BLaER1 (cell line): ENCODE measurements at regions not wholly inside any gene's neighbourhood (a gene's known extent, or its start where the extent isn't known, plus 50 kb on each side); places are given as distances from the start of the nearest gene placed in this dataset.

Source experiments
- H3K27ac ChIP-seq: shearing (Covaris generic); formaldehyde crosslinking; 2 replicates; pipeline ENCODE4 v1.8.1; 2022
- H3K27me3 ChIP-seq: shearing (Covaris generic); formaldehyde crosslinking; 2 replicates; pipeline ENCODE4 v1.8.1; 2022
- H3K36me3 ChIP-seq: shearing (Covaris generic); formaldehyde crosslinking; 2 replicates; pipeline ENCODE4 v1.8.1; 2022
- H3K4me1 ChIP-seq: shearing (Covaris generic); formaldehyde crosslinking; 2 replicates; pipeline ENCODE4 v1.8.1; 2022
- H3K4me2 ChIP-seq: shearing (Covaris generic); formaldehyde crosslinking; 2 replicates; pipeline ENCODE4 v1.8.1; 2022
- H3K4me3 ChIP-seq: shearing (Covaris generic); formaldehyde crosslinking; 2 replicates; pipeline ENCODE4 v1.8.1; 2022
- H3K9ac ChIP-seq: shearing (Covaris generic); formaldehyde crosslinking; 2 replicates; pipeline ENCODE4 v1.8.1; 2022
- H3K9me3 ChIP-seq: shearing (Covaris generic); formaldehyde crosslinking; 2 replicates; pipeline ENCODE4 v1.8.1; 2022
- H4K20me1 ChIP-seq: shearing (Covaris generic); formaldehyde crosslinking; 2 replicates; pipeline ENCODE4 v1.8.1; 2022
- Cebpa-rat ChIP-seq: shearing (Covaris generic); IDR thresholded peaks from 2 replicates; pipeline ENCODE4 v1.8.1; 2022

GRCh38 chr7:31423994-31424393, 83.5 kb upstream of the NEUROD6 start:
- H3K36me3 ChIP-seq, result no peaks in the 10 kb centered on the region
- no peak overlapping the region for H3K9ac ChIP-seq
- no peaks in the 10 kb centered on the region for H4K20me1 ChIP-seq
- H3K9me3 ChIP-seq, result no peaks in the 10 kb centered on the region
- H3K27me3 ChIP-seq, result no peaks in the 10 kb centered on the region
- no peak for TF ChIP-seq Cebpa-rat
- H3K4me2 ChIP-seq, result no peak overlapping the region
- H3K27ac ChIP-seq, result no peak overlapping the region
- H3K4me3 ChIP-seq, result no peak overlapping the region
- H3K4me1 ChIP-seq, result peaks cover 9% of the 10 kb centered on the region

GRCh38 chr7:31432176-31432575, 81.7 kb upstream of the ITPRID1 start:
- Histone ChIP-seq H4K20me1 (no peaks in the 10 kb centered on the region), H3K36me3 (no peaks in the 10 kb centered on the region), H3K9ac (no peak overlapping the region), H3K9me3 (no peaks in the 10 kb centered on the region), H3K4me2 (no peak overlapping the region), H3K27me3 (no peaks in the 10 kb centered on the region), H3K4me3 (no peak overlapping the region), H3K4me1 (no peaks in the 10 kb centered on the region), H3K27ac (no peak overlapping the region)
- no peak for TF ChIP-seq Cebpa-rat

GRCh38 chr7:31432836-31433340, 81.0 kb upstream of the ITPRID1 start:
- H3K4me3 ChIP-seq, result no peak overlapping the region
- no peaks in the 10 kb centered on the region for H4K20me1 ChIP-seq
- H3K27ac ChIP-seq, result no peak overlapping the region
- H3K4me2 ChIP-seq, result no peak overlapping the region
- H3K4me1 ChIP-seq, result no peaks in the 10 kb centered on the region
- no peak for TF ChIP-seq Cebpa-rat
- no peaks in the 10 kb centered on the region for H3K36me3 ChIP-seq
- H3K9me3 ChIP-seq, result no peaks in the 10 kb centered on the region
- no peaks in the 10 kb centered on the region for H3K27me3 ChIP-seq
- H3K9ac ChIP-seq, result no peak overlapping the region

- H3K4me2 ChIP-seq, result no peak overlapping the region
- TF ChIP-seq Cebpa-rat, result no peak
- no peaks in the 10 kb centered on the region for H3K27me3 ChIP-seq
- no peak overlapping the region for H3K27ac ChIP-seq
- no peaks in the 10 kb centered on the region for H3K36me3 ChIP-seq
- H3K4me3 ChIP-seq, result no peak overlapping the region
- no peaks in the 10 kb centered on the region for H3K9me3 ChIP-seq
- H3K4me1 ChIP-seq, result no peaks in the 10 kb centered on the region
- H4K20me1 ChIP-seq, result no peaks in the 10 kb centered on the region
- H3K9ac ChIP-seq, result no peak overlapping the region
These were observed 76.5 kb upstream of the ITPRID1 start for GRCh38 chr7:31437250-31437865.

GRCh38 chr7:31439165-31439564, 74.7 kb upstream of the ITPRID1 start:
- Histone ChIP-seq H3K4me1 (no peaks in the 10 kb centered on the region), H3K4me3 (no peak overlapping the region), H3K36me3 (no peaks in the 10 kb centered on the region), H3K27me3 (no peaks in the 10 kb centered on the region), H3K9me3 (no peaks in the 10 kb centered on the region), H3K4me2 (no peak overlapping the region), H4K20me1 (no peaks in the 10 kb centered on the region), H3K27ac (no peak overlapping the region), H3K9ac (no peak overlapping the region)
- no peak for TF ChIP-seq Cebpa-rat

- Histone ChIP-seq H3K4me2 (no peak overlapping the region), H3K9me3 (no peaks in the 10 kb centered on the region), H3K4me3 (no peak overlapping the region), H3K4me1 (no peaks in the 10 kb centered on the region), H3K36me3 (no peaks in the 10 kb centered on the region), H4K20me1 (no peaks in the 10 kb centered on the region), H3K27me3 (no peaks in the 10 kb centered on the region), H3K9ac (no peak overlapping the region), H3K27ac (no peak overlapping the region)
- TF ChIP-seq Cebpa-rat, result no peak
These were observed 73.4 kb upstream of the ITPRID1 start for GRCh38 chr7:31440511-31440910.

- no peak for TF ChIP-seq Cebpa-rat
- no peaks in the 10 kb centered on the region for H3K27me3 ChIP-seq
- no peaks in the 10 kb centered on the region for H3K36me3 ChIP-seq
- H3K9me3 ChIP-seq, result no peaks in the 10 kb centered on the region
- no peak overlapping the region for H3K4me3 ChIP-seq
- no peaks in the 10 kb centered on the region for H3K4me1 ChIP-seq
- H3K4me2 ChIP-seq, result no peak overlapping the region
- no peak overlapping the region for H3K27ac ChIP-seq
- no peak overlapping the region for H3K9ac ChIP-seq
- H4K20me1 ChIP-seq, result no peaks in the 10 kb centered on the region
These were observed 71.3 kb upstream of the ITPRID1 start for GRCh38 chr7:31442626-31443025.

- no peak for TF ChIP-seq Cebpa-rat
- Histone ChIP-seq H3K27me3 (no peaks in the 10 kb centered on the region), H3K4me2 (no peak overlapping the region), H3K4me3 (no peak overlapping the region), H3K4me1 (no peaks in the 10 kb centered on the region), H3K9ac (no peak overlapping the region), H4K20me1 (no peaks in the 10 kb centered on the region), H3K36me3 (no peaks in the 10 kb centered on the region), H3K9me3 (no peaks in the 10 kb centered on the region), H3K27ac (no peak overlapping the region)
These were observed 70.4 kb upstream of the ITPRID1 start for GRCh38 chr7:31443457-31443856.

GRCh38 chr7:31444196-31444595, 69.7 kb upstream of the ITPRID1 start:
- Histone ChIP-seq H3K4me3 (no peak overlapping the region), H3K27me3 (no peaks in the 10 kb centered on the region), H3K4me1 (no peaks in the 10 kb centered on the region), H3K4me2 (no peak overlapping the region), H3K9me3 (no peaks in the 10 kb centered on the region), H3K36me3 (no peaks in the 10 kb centered on the region), H4K20me1 (no peaks in the 10 kb centered on the region), H3K27ac (no peak overlapping the region), H3K9ac (no peak overlapping the region)
- no peak for TF ChIP-seq Cebpa-rat

- Histone ChIP-seq H3K4me2 (no peak overlapping the region), H4K20me1 (no peaks in the 10 kb centered on the region), H3K9ac (no peak overlapping the region), H3K4me1 (no peaks in the 10 kb centered on the region), H3K27me3 (no peaks in the 10 kb centered on the region), H3K4me3 (no peak overlapping the region), H3K36me3 (no peaks in the 10 kb centered on the region), H3K27ac (no peak overlapping the region), H3K9me3 (no peaks in the 10 kb centered on the region)
- no peak for TF ChIP-seq Cebpa-rat
These were observed 68.1 kb upstream of the ITPRID1 start for GRCh38 chr7:31445686-31446355.
